Stomach (tissue), 8 donors: ENCODE measurements at regions not wholly inside any gene's neighbourhood (a gene's known extent, or its start where the extent isn't known, plus 50 kb on each side); places are given as distances from the start of the nearest gene placed in this dataset.

Experiments used
- DNase-seq, 2 donors: peaks; one replicate each; pipeline versions ENCODE4 v3.0.0 to v3.0.0-alpha.2; 2013 to 2019
- H3K27ac ChIP-seq, 5 donors: fragments of 200-600 bp in 4 of 5; sonication (generic) in 4 of 5; one replicate each; pipeline ENCODE4 v1.5.1; 2013 to 2019; ENCODE audit warnings: mild to moderate bottlenecking in 1 of 5, moderate library complexity in 1 of 5
- H3K27me3 ChIP-seq, 3 donors: fragments of 200-600 bp; sonication (generic); one replicate each; pipeline ENCODE4 v1.5.1; 2017 to 2019; ENCODE audit warnings: mixed run types in 1 of 3
- H3K36me3 ChIP-seq, 4 donors: fragments of 200-600 bp; sonication (generic); 1 replicate in 3 of 4; 2 replicates in 1 of 4; pipeline ENCODE4 v1.5.1; 2016 to 2019
- H3K4me1 ChIP-seq, 4 donors: fragments of 200-600 bp; sonication (generic); one replicate each; pipeline ENCODE4 v1.5.1; 2016 to 2019
- H3K4me3 ChIP-seq, 4 donors: fragments of 200-600 bp; sonication (generic) in 3 of 4; one replicate each; pipeline ENCODE4 v1.5.1; 2016 to 2019; ENCODE audit warnings: mild to moderate bottlenecking in 1 of 4
- H3K9me3 ChIP-seq, 4 donors: fragments of 200-600 bp; sonication (generic); one replicate each; pipeline ENCODE4 v1.5.1; 2016 to 2019
- EP300 ChIP-seq: sonication (generic); formaldehyde crosslinking; IDR thresholded peaks from one replicate; pipeline ENCODE4 v1.6.1; 2017; ENCODE audit warnings: antibody characterized with exemption
- POLR2A ChIP-seq, 4 donors: fragments of 450-650 bp; IDR thresholded peaks; one replicate each; pipeline ENCODE4 v1.6.1; 2016; ENCODE audit warnings: antibody characterized with exemption in 4 of 4, control low read depth in 2 of 4, mild to moderate bottlenecking in 1 of 4, moderate library complexity in 1 of 4
- POLR2AphosphoS5 ChIP-seq, 3 donors: sonication (generic); formaldehyde crosslinking; IDR thresholded peaks; one replicate each; pipeline ENCODE4 v1.6.1; 2016; ENCODE audit warnings: antibody characterized with exemption in 3 of 3
- WGBS, 5 donors: extraction: QIAGEN DNeasy Blood & Tissue Kit in 3 of 5; methylation state at CpG; one replicate each; pipeline versions ENCODE4 v1.1.5 to v1.1.7; 2013 to 2018; 5-methylcytosine and 5-hydroxymethylcytosine counted together
- intact Hi-C: fragments of 100-400 bp; cut with DNase I; formaldehyde crosslinking; loops from one replicate; pipeline ENCODE4 v1.15.1; 2023; ENCODE audit warnings: low total_unique reads
- TF ChIP-seq, protein P1 (sequence below), 7 experiments: fragments of 450-650 bp in 4 of 7; fragments of 200-600 bp in 3 of 7; sonication (generic) in 3 of 7; IDR thresholded peaks; one replicate each; pipeline ENCODE4 v1.5.1; 2016 to 2019; ENCODE audit warnings: antibody characterized with exemption in 7 of 7, control low read depth in 2 of 7, mild to moderate bottlenecking in 1 of 7
- donor health status: healthy with polysubstance abuse.
- donor health status: Bipolar disorder and iron deficiency.
- donor health status: healthy.

DNA sequence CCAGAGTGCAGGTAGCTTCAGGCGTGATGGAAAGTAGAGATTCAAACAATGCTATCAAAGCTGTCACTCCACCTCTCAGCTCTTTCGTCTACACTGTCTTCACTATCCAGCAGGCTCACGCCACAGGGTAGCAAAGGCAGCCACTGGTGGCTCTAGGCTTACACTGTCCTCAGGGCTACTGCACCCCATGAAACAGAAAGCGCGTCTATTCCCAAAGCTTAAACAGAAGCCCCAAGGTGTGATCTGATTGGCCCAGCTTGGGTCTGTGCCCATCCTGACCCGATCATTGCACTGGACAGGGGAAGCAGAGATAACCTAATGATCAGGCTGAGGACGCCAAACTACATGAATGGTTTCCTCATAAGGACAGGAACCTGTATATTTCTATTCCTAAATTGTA is 100.1 kb downstream of the PDCL3 start:
- 81 to 90% (median 82%) methylated on average over 7 of the region's 7 CpGs for WGBS, 5 donors
- H3K9me3 ChIP-seq = no peaks in the 10 kb centered on the region
- no peak overlapping the region for H3K4me3 ChIP-seq
- no peaks in the 10 kb centered on the region for H3K27me3 ChIP-seq
- H3K36me3 ChIP-seq = no peaks in the 10 kb centered on the region
- H3K27ac ChIP-seq = no peak overlapping the region
- no peak for DNase-seq
- H3K4me1 ChIP-seq = no peaks in the 10 kb centered on the region
- intact Hi-C loops = no loop called here
- TF ChIP-seq EP300 = no peak
- TF ChIP-seq, protein P1, sequence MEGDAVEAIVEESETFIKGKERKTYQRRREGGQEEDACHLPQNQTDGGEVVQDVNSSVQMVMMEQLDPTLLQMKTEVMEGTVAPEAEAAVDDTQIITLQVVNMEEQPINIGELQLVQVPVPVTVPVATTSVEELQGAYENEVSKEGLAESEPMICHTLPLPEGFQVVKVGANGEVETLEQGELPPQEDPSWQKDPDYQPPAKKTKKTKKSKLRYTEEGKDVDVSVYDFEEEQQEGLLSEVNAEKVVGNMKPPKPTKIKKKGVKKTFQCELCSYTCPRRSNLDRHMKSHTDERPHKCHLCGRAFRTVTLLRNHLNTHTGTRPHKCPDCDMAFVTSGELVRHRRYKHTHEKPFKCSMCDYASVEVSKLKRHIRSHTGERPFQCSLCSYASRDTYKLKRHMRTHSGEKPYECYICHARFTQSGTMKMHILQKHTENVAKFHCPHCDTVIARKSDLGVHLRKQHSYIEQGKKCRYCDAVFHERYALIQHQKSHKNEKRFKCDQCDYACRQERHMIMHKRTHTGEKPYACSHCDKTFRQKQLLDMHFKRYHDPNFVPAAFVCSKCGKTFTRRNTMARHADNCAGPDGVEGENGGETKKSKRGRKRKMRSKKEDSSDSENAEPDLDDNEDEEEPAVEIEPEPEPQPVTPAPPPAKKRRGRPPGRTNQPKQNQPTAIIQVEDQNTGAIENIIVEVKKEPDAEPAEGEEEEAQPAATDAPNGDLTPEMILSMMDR (IDR thresholded peaks at IDR 0.05) = no peak
- no peak for TF ChIP-seq POLR2AphosphoS5 (IDR thresholded peaks at IDR 0.05)
- TF ChIP-seq POLR2A (IDR thresholded peaks at IDR 0.05) = no peak

- Histone ChIP-seq H3K9me3 (no peaks in the 10 kb centered on the region), H3K4me1 (no peaks in the 10 kb centered on the region), H3K4me3 (no peak overlapping the region), H3K36me3 (no peaks in the 10 kb centered on the region), H3K27ac (no peak overlapping the region), H3K27me3 (no peaks in the 10 kb centered on the region)
- no peak for DNase-seq
- 88 to 96% (median 94%) methylated on average over 23 of the region's 23 CpGs for WGBS, 5 donors
- no peak for TF ChIP-seq EP300
- TF ChIP-seq, protein P1 (IDR thresholded peaks at IDR 0.05) = no peak
- TF ChIP-seq POLR2A (IDR thresholded peaks at IDR 0.05) = no peak
- TF ChIP-seq POLR2AphosphoS5 (IDR thresholded peaks at IDR 0.05) = no peak
- intact Hi-C loops = no loop called here
These were observed 101.4 kb downstream of the PDCL3 start for GRCh38 chr2:100664021-100664755.

DNA sequence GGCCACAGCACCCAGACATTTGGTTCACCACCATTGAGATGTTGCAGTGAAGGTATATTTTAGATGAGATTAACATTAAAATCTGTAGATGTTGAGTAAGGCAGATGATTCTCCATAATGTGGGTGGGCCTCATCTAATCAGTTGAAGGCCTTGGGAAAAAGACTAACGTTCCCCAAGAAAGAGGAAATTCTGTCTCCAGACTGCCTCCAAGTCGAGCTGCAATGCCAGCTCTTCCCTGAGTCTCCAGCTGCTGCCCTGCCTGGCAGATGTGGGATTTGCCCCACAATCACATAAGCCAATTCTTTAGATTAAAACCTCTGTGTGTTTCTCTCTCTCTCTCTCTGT is 101.9 kb downstream of the PDCL3 start:
- WGBS, 5 donors = 35 to 48% (median 36%) methylated on average over 2 of the region's 2 CpGs
- Histone ChIP-seq H3K27ac (no peak overlapping the region), H3K9me3 (no peaks in the 10 kb centered on the region), H3K4me3 (no peak overlapping the region), H3K36me3 (no peaks in the 10 kb centered on the region), H3K4me1 (no peaks in the 10 kb centered on the region), H3K27me3 (no peaks in the 10 kb centered on the region)
- DNase-seq = no peak
- TF ChIP-seq, protein P1 (IDR thresholded peaks at IDR 0.05) = no peak
- TF ChIP-seq EP300 (no peak), POLR2AphosphoS5 (IDR thresholded peaks at IDR 0.05) (no peak), POLR2A (IDR thresholded peaks at IDR 0.05) (no peak)
- intact Hi-C loops = no loop called here

DNA sequence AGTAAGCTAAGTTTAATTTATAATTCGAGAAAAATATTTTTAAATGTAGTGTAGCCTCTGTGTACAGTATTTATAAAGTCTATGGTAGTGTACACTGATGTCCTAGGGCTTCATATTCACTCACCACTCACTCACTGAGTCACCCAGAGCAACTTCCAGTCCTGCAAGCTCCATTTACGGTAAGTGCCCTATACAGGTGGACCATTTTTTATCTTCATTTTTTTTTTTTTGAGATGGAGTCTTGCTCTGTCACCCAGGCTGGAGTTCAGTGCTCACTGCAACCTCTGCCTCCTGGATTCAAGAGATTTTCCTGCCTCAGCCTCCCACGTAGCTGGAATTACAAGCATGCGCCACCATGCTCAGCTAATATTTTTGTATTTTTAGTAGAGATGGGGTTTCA is 104.2 kb downstream of the PDCL3 start:
- Histone ChIP-seq H3K4me3 (no peak overlapping the region), H3K27ac (no peak overlapping the region), H3K27me3 (no peaks in the 10 kb centered on the region), H3K9me3 (no peaks in the 10 kb centered on the region), H3K4me1 (no peaks in the 10 kb centered on the region), H3K36me3 (no peaks in the 10 kb centered on the region)
- 58 to 74% (median 60%) methylated on average over 4 of the region's 4 CpGs for WGBS, 5 donors
- intact Hi-C loops = no loop called here
- TF ChIP-seq EP300 = no peak
- no peak for TF ChIP-seq POLR2AphosphoS5 (IDR thresholded peaks at IDR 0.05)
- TF ChIP-seq, protein P1 (IDR thresholded peaks at IDR 0.05) = no peak
- TF ChIP-seq POLR2A (IDR thresholded peaks at IDR 0.05) = no peak
- DNase-seq = no peak
